OCI-LY3 (cell line): ENCODE measurements at regions not wholly inside any gene's neighbourhood (a gene's known extent, or its start where the extent isn't known, plus 50 kb on each side); places are given as distances from the start of the nearest gene placed in this dataset.
"Not testable (repeated sequence)": the region's sequence is repeated elsewhere in the genome, so short reads cannot be mapped to it uniquely, and the experiment has no call there.

Experiments used
- H2AFZ ChIP-seq: fragments of 200-600, 300-600 bp; shearing (Covaris generic); 2 replicates; pipeline ENCODE4 v1.6.0; 2014; ENCODE audit warnings: antibody characterized with exemption, low read depth, low read length
- H3K27ac ChIP-seq: fragments of 200-600, 300-600 bp; sonication (generic); 2 replicates; pipeline ENCODE4 v1.5.1; 2014; ENCODE audit warnings: mild to moderate bottlenecking, low read length, moderate library complexity, mixed read lengths
- H3K27me3 ChIP-seq: fragments of 200-600, 300-600 bp; sonication (generic); 2 replicates; pipeline ENCODE4 v1.6.1; 2014; ENCODE audit warnings: low read depth, low read length, mixed read lengths
- H3K36me3 ChIP-seq: fragments of 200-600, 300-600 bp; sonication (generic); replicated peaks from 2 replicates; pipeline ENCODE3; 2014; ENCODE audit warnings: low read depth, low read length, mixed read lengths
- H3K4me1 ChIP-seq: fragments of 300-600, 200-600 bp; sonication (generic); 2 replicates; pipeline ENCODE4 v1.6.1; 2014; ENCODE audit warnings: low read length, mixed read lengths
- H3K4me2 ChIP-seq: fragments of 200-600, 300-600 bp; sonication (generic); 2 replicates; pipeline ENCODE4 v1.6.1; 2014; ENCODE audit warnings: low read length, mixed read lengths
- H3K4me3 ChIP-seq: fragments of 300-600, 200-600 bp; sonication (generic); 2 replicates; pipeline ENCODE4 v1.5.1; 2014; ENCODE audit warnings: antibody characterized with exemption, mild to moderate bottlenecking, low read length, moderate library complexity
- H3K79me2 ChIP-seq: fragments of 300-600, 200-600 bp; shearing (Covaris generic); 2 replicates; pipeline ENCODE4 v1.6.1; 2014; ENCODE audit warnings: mild to moderate bottlenecking, low read length, mixed read lengths
- H3K9ac ChIP-seq: fragments of 300-600, 200-600 bp; shearing (Covaris generic); 2 replicates; pipeline ENCODE4 v1.6.0; 2014; ENCODE audit warnings: mild to moderate bottlenecking, low read length, moderate library complexity
- H3K9me3 ChIP-seq: fragments of 200-600, 300-600 bp; shearing (Covaris generic); 2 replicates; pipeline ENCODE4 v1.6.1; 2014; ENCODE audit warnings: low read length, mixed read lengths; ENCODE audit not compliant: insufficient read depth
- H4K20me1 ChIP-seq: fragments of 200-600, 300-600 bp; sonication (generic); 2 replicates; pipeline ENCODE4 v1.6.1; 2016; ENCODE audit warnings: low read length, mixed read lengths; ENCODE audit not compliant: insufficient read depth
- CTCF ChIP-seq: fragments of 200-600, 300-600 bp; sonication (generic); IDR thresholded peaks from 2 replicates; pipeline ENCODE4 v1.5.1; 2014; ENCODE audit warnings: antibody characterized with exemption, low read length, low read depth
- EZH2phosphoT487 ChIP-seq: fragments of 200-600 bp; shearing (Covaris generic); IDR thresholded peaks from 2 replicates; pipeline ENCODE4 v1.6.1; 2018; ENCODE audit warnings: antibody characterized with exemption, mixed run types, low read depth

DNA sequence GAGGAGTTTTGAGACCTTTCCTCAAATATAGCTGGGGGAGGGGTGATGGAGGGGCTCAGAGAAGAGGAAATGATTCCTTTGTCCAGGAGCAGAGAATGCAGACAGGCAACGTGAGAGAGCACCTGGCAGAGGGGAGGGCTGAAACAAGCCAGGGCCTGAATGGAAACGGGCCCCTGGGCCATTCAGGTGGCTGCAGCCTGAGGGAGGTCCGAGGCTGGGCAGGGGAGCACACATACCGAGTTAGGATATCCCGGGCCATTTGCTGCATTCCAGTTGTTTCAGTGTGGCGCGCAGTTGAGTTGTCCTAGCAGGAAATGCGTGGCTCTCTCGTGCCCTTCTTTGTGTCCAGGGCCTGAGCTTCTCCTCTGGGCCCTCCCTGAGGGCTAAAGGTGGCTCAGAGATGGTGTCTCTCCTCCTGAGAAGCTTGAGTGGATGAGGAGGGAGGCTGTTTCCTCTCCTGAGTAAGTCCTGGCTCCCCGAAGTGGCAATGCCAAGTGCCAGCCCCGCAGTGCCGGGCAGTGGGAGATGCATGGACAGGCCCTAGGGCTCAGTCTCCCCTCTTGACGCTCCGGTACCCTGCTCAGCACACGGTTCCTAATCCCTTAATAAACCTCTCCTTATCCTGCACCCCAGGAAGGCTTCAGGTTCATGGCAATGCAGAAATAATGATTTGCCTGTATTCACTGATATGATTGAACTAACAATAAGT is 85.5 kb upstream of the VRK1 start:
- no peak overlapping the region for H3K4me3 ChIP-seq
- H3K4me2 ChIP-seq, result no peak overlapping the region
- H3K79me2 ChIP-seq, result no peaks in the 10 kb centered on the region
- no peaks in the 10 kb centered on the region for H4K20me1 ChIP-seq
- no peaks in the 10 kb centered on the region for H3K36me3 ChIP-seq
- peaks cover 28% of the 10 kb centered on the region for H3K4me1 ChIP-seq
- peaks cover 36% of the 10 kb centered on the region for H3K27me3 ChIP-seq
- no peak overlapping the region for H3K9ac ChIP-seq
- no peak overlapping the region for H3K27ac ChIP-seq
- no peak overlapping the region for H2AFZ ChIP-seq
- TF ChIP-seq CTCF (no peak), EZH2phosphoT487 (no peak)
- no peaks in the 10 kb centered on the region for H3K9me3 ChIP-seq

DNA sequence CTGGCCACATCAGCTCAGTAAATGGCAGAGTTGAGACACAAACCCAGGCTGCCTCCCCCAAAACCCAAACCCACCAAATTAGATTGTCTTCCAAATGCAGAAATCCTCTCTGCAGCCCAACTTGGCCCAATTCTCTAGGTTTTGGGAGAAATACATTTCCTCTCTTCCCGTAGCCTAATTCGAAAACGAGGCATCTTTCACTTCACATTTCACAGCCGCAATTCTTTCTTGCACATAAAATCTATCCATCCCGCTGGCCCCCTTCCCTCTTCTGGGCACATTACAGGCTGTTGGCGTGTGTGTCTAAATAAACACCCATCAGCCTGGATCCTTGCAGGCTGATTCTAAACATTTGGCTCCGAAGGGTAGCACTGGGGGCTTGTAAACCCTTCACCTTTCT is 83.8 kb upstream of the VRK1 start:
- Histone ChIP-seq H3K9ac (no peak overlapping the region), H3K27me3 (peaks cover 29% of the 10 kb centered on the region), H3K4me2 (0 out of 2 replicates have a peak overlapping the region, but pooled peaks have one; percentile 4), H3K9me3 (no peaks in the 10 kb centered on the region), H3K36me3 (no peaks in the 10 kb centered on the region), H4K20me1 (no peaks in the 10 kb centered on the region), H3K27ac (no peak overlapping the region), H3K79me2 (no peaks in the 10 kb centered on the region), H3K4me1 (peaks cover 28% of the 10 kb centered on the region), H2AFZ (no peak overlapping the region), H3K4me3 (no peak overlapping the region)
- TF ChIP-seq CTCF (no peak), EZH2phosphoT487 (no peak)

- not testable (repeated sequence) for H3K79me2 ChIP-seq, H3K9me3 ChIP-seq, H2AFZ ChIP-seq, H3K9ac ChIP-seq, H3K4me2 ChIP-seq, H3K27ac ChIP-seq, H3K4me3 ChIP-seq, H4K20me1 ChIP-seq, H3K36me3 ChIP-seq
- Histone ChIP-seq H3K4me1 (peaks cover 26% of the 10 kb centered on the region), H3K27me3 (peaks cover 29% of the 10 kb centered on the region)
These were observed 82.6 kb upstream of the VRK1 start for GRCh38 chr14:96714537-96714936.

DNA sequence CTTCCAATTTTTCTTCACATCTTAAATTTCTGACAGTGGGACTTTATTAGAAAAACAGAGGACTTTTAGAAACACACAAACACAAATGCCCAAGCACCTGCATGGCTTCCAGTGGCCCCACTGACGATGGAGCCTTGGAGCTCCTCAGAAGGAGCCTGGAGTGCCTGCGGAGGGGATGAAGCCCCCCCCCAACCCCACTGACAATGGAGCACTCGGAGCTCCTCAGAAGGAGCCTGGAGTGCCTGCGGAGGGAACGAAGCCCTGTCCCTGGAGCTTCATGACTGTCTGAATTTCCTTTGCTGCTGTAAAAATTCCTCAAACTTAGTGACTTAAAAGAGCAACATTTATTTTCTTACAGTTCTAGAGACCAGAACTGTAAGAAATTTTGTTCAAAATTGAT is 80.1 kb upstream of the VRK1 start:
- no peaks in the 10 kb centered on the region for H3K36me3 ChIP-seq
- no peaks in the 10 kb centered on the region for H4K20me1 ChIP-seq
- no peak overlapping the region for H3K4me2 ChIP-seq
- no peak overlapping the region for H3K9ac ChIP-seq
- H3K27ac ChIP-seq, result no peak overlapping the region
- H3K79me2 ChIP-seq, result no peaks in the 10 kb centered on the region
- peaks cover 27% of the 10 kb centered on the region for H3K27me3 ChIP-seq
- H3K4me1 ChIP-seq, result peaks cover 12% of the 10 kb centered on the region
- H3K4me3 ChIP-seq, result no peak overlapping the region
- no peaks in the 10 kb centered on the region for H3K9me3 ChIP-seq
- H2AFZ ChIP-seq, result no peak overlapping the region
- TF ChIP-seq EZH2phosphoT487 (no peak), CTCF (no peak)
